CD8-positive, alpha-beta memory T cell (primary cell): ENCODE measurements at regions not wholly inside any gene's neighbourhood (a gene's known extent, or its start where the extent isn't known, plus 50 kb on each side); places are given as distances from the start of the nearest gene placed in this dataset.

Experiments used
- CTCF ChIA-PET: fragments of 350-600 bp; sonication (Branson Sonifier 250); formaldehyde crosslinking; loops from one replicate; lab custom pipeline; 2021; ENCODE audit warnings: antibody characterized with exemption; lab: Charles Lee
- POLR2A ChIA-PET: fragments of 350-600 bp; sonication (Branson Sonifier 250); formaldehyde crosslinking; loops from one replicate; lab custom pipeline; 2021; ENCODE audit warnings: antibody characterized with exemption; lab: Charles Lee
- DNase-seq, 5 donors: peaks; one replicate each; pipeline versions ENCODE4 v3.0.0 to v3.0.0-alpha.2; 2020 to 2022; ENCODE audit warnings: mixed read lengths in 1 of 5
- H3K27ac ChIP-seq: one replicate; pipeline ENCODE4 v1.7.0; 2013; ENCODE audit warnings: low read depth, mild to moderate bottlenecking, low read length, moderate library complexity
- H3K27me3 ChIP-seq: 2 replicates; pipeline ENCODE4 v1.7.0; 2013; ENCODE audit warnings: low read length, mild to moderate bottlenecking; ENCODE audit not compliant: insufficient read depth, poor library complexity, severe bottlenecking
- H3K36me3 ChIP-seq: 2 replicates; pipeline ENCODE4 v1.7.0; 2013; ENCODE audit warnings: mild to moderate bottlenecking, low read length, moderate library complexity; ENCODE audit not compliant: insufficient read depth
- H3K4me1 ChIP-seq: 2 replicates; pipeline ENCODE4 v1.7.0; 2013; ENCODE audit warnings: mild to moderate bottlenecking, low read length, moderate library complexity; ENCODE audit not compliant: insufficient read depth
- H3K4me3 ChIP-seq: 2 replicates; pipeline ENCODE4 v1.7.0; 2013; ENCODE audit warnings: mild to moderate bottlenecking, low read length
- H3K9me3 ChIP-seq: 2 replicates; pipeline ENCODE4 v1.7.0; 2013; ENCODE audit warnings: mild to moderate bottlenecking, low read length
- H3K27ac Mint-ChIP-seq, 8 donors: one replicate each; pipeline ENCODE4 v1.8.0; 2020 to 2021; ENCODE audit warnings: mixed read lengths in 8 of 8, mild to moderate bottlenecking in 6 of 8, inconsistent platforms in 3 of 8, moderate library complexity in 3 of 8
- H3K27me3 Mint-ChIP-seq, 2 donors: one replicate each; pipeline ENCODE4 v1.8.0; 2020 to 2021; ENCODE audit warnings: mixed read lengths in 2 of 2, mild to moderate bottlenecking in 1 of 2, moderate library complexity in 1 of 2
- H3K36me3 Mint-ChIP-seq, 3 donors: one replicate each; pipeline ENCODE4 v1.8.0; 2020 to 2021; ENCODE audit warnings: mixed read lengths in 3 of 3, inconsistent platforms in 1 of 3, mild to moderate bottlenecking in 1 of 3
- H3K4me1 Mint-ChIP-seq, 3 donors: one replicate each; pipeline ENCODE4 v1.8.0; 2020 to 2021; ENCODE audit warnings: mixed read lengths in 3 of 3, inconsistent platforms in 1 of 3, mild to moderate bottlenecking in 1 of 3
- H3K4me3 Mint-ChIP-seq, 7 donors: one replicate each; pipeline ENCODE4 v1.8.0; 2020 to 2021; ENCODE audit warnings: mixed read lengths in 7 of 7, mild to moderate bottlenecking in 6 of 7, moderate library complexity in 4 of 7, inconsistent platforms in 2 of 7
- H3K9me3 Mint-ChIP-seq, 5 donors: one replicate each; pipeline ENCODE4 v1.8.0; 2020 to 2022; ENCODE audit warnings: mixed read lengths in 5 of 5, mild to moderate bottlenecking in 3 of 5, moderate library complexity in 2 of 5, inconsistent platforms in 1 of 5

DNA sequence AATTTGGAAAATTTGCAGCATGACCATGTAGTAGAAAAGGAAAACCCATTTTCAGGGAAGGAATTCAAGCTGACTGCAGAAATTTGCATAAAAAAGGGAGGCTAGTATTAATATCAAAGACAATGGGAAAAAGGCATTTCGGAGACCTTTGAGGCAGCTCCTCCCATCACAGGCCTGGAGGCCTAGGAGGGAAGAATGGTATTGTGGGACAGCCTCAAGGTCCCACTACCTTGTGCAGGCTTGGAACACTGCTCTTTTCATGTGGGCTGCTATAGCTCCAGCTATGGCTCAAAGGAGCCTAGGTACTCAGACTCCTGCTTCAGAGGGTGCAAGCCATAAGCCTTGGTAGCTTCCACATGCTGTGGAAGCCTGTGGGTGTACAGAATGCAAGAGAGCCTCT is 139.3 kb downstream of the C1orf94 start:
- no peak overlapping the region for H3K4me3 ChIP-seq
- POLR2A ChIA-PET: no interaction called here
- DNase-seq: no peak
- Mint-ChIP-seq H3K36me3 (no peaks in the 10 kb centered on the region), H3K27me3 (peaks cover 2 to 6% of the 10 kb centered on the region in 2 donors), H3K4me3 (no peak overlapping the region), H3K9me3 (peaks cover 0 to 15% (median 11%) of the 10 kb centered on the region in 5 donors), H3K27ac (no peak overlapping the region), H3K4me1 (no peaks in the 10 kb centered on the region)
- no peaks in the 10 kb centered on the region for H3K9me3 ChIP-seq
- H3K27ac ChIP-seq: no peak overlapping the region
- CTCF ChIA-PET: no interaction called here
- H3K36me3 ChIP-seq: no peaks in the 10 kb centered on the region
- H3K27me3 ChIP-seq: no peaks in the 10 kb centered on the region
- H3K4me1 ChIP-seq: no peaks in the 10 kb centered on the region

DNA sequence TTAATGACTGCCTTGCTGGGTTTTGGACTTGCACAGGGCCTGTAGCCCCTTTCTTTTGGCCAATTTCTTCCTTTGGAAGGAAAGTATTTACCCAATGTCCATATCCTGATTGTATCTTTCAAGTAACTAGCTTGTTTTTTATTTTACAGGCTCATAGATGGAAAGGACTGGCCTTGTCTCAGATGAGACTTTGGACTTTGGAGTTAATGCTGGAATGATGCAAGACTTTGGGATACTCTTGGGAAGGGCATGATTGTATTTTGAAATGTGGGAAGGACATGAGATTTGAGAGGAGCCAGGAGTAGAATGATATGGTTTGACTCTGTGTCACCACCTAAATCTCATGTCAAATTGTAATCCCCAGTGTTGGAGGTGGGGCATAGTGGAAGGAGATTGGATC is 140.1 kb downstream of the C1orf94 start:
- H3K27ac Mint-ChIP-seq: peak overlapping the region in 1 of 8 donors; percentile 75
- H3K4me3 Mint-ChIP-seq: no peak overlapping the region
- H3K4me1 Mint-ChIP-seq: no peaks in the 10 kb centered on the region
- no peaks in the 10 kb centered on the region for H3K4me1 ChIP-seq
- peaks cover 2 to 6% of the 10 kb centered on the region in 2 donors for H3K27me3 Mint-ChIP-seq
- no peaks in the 10 kb centered on the region for H3K9me3 ChIP-seq
- no peaks in the 10 kb centered on the region for H3K36me3 Mint-ChIP-seq
- peaks cover 0 to 15% (median 11%) of the 10 kb centered on the region in 5 donors for H3K9me3 Mint-ChIP-seq
- CTCF ChIA-PET: no interaction called here
- DNase-seq: no peak
- no peak overlapping the region for H3K4me3 ChIP-seq
- H3K27me3 ChIP-seq: no peaks in the 10 kb centered on the region
- no peaks in the 10 kb centered on the region for H3K36me3 ChIP-seq
- no peak overlapping the region for H3K27ac ChIP-seq
- POLR2A ChIA-PET: no interaction called here

- Mint-ChIP-seq H3K27me3 (peaks cover 4 to 6% of the 10 kb centered on the region in 2 donors), H3K27ac (no peak overlapping the region), H3K4me3 (no peak overlapping the region), H3K9me3 (peaks cover 0 to 15% (median 9%) of the 10 kb centered on the region in 5 donors), H3K36me3 (no peaks in the 10 kb centered on the region), H3K4me1 (no peaks in the 10 kb centered on the region)
- no peaks in the 10 kb centered on the region for H3K4me1 ChIP-seq
- no peaks in the 10 kb centered on the region for H3K27me3 ChIP-seq
- H3K9me3 ChIP-seq: no peaks in the 10 kb centered on the region
- H3K36me3 ChIP-seq: no peaks in the 10 kb centered on the region
- H3K27ac ChIP-seq: no peak overlapping the region
- no peak overlapping the region for H3K4me3 ChIP-seq
- CTCF ChIA-PET: no interaction called here
- POLR2A ChIA-PET: no interaction called here
- DNase-seq: no peak
Measured at GRCh38 chr1:34319218-34319617, 142.5 kb downstream of the C1orf94 start.

GRCh38 chr1:34320053-34320669 is 143.5 kb downstream of the C1orf94 start:
- H3K4me1 Mint-ChIP-seq: no peaks in the 10 kb centered on the region
- H3K27ac Mint-ChIP-seq: no peak overlapping the region
- Histone ChIP-seq H3K4me1 (no peaks in the 10 kb centered on the region), H3K27me3 (no peaks in the 10 kb centered on the region), H3K36me3 (no peaks in the 10 kb centered on the region), H3K27ac (no peak overlapping the region), H3K9me3 (no peaks in the 10 kb centered on the region), H3K4me3 (no peak overlapping the region)
- POLR2A ChIA-PET: no interaction called here
- DNase-seq: no peak
- peaks cover 0 to 13% (median 8%) of the 10 kb centered on the region in 5 donors for H3K9me3 Mint-ChIP-seq
- peaks cover 4 to 6% of the 10 kb centered on the region in 2 donors for H3K27me3 Mint-ChIP-seq
- CTCF ChIA-PET: no interaction called here
- no peaks in the 10 kb centered on the region for H3K36me3 Mint-ChIP-seq
- H3K4me3 Mint-ChIP-seq: no peak overlapping the region

- peaks cover 5 to 13% of the 10 kb centered on the region in 2 donors for H3K27me3 Mint-ChIP-seq
- CTCF ChIA-PET: no interaction called here
- POLR2A ChIA-PET: no interaction called here
Measured at GRCh38 chr1:34322969-34323368, 146.3 kb downstream of the C1orf94 start.

GRCh38 chr1:34324879-34325440 is 148.3 kb downstream of the C1orf94 start:
- H3K27me3 ChIP-seq: no peaks in the 10 kb centered on the region

More at GRCh38 chr1:34322969-34323368, 146.3 kb downstream of the C1orf94 start:
- H3K9me3 Mint-ChIP-seq: peaks cover 0 to 1% (median 0%) of the 10 kb centered on the region in 5 donors
- H3K27ac Mint-ChIP-seq: no peak overlapping the region
- Histone ChIP-seq H3K4me1 (no peaks in the 10 kb centered on the region), H3K27ac (no peak overlapping the region), H3K27me3 (no peaks in the 10 kb centered on the region), H3K4me3 (no peak overlapping the region), H3K36me3 (no peaks in the 10 kb centered on the region), H3K9me3 (no peaks in the 10 kb centered on the region)
- H3K4me1 Mint-ChIP-seq: no peaks in the 10 kb centered on the region
- H3K4me3 Mint-ChIP-seq: no peak overlapping the region
- no peak for DNase-seq
- no peaks in the 10 kb centered on the region for H3K36me3 Mint-ChIP-seq

GRCh38 chr1:34328281-34328799 is 151.6 kb downstream of the C1orf94 start:
- DNase-seq: no peak
- H3K4me1 ChIP-seq: no peaks in the 10 kb centered on the region
- no peaks in the 10 kb centered on the region for H3K9me3 ChIP-seq
- H3K27ac ChIP-seq: no peak overlapping the region
- Mint-ChIP-seq H3K27ac (no peak overlapping the region), H3K4me3 (no peak overlapping the region), H3K27me3 (peaks cover 4 to 7% of the 10 kb centered on the region in 2 donors), H3K4me1 (no peaks in the 10 kb centered on the region), H3K36me3 (no peaks in the 10 kb centered on the region), H3K9me3 (peaks cover 0 to 2% (median 0%) of the 10 kb centered on the region in 5 donors)
- ChIA-PET POLR2A (no interaction called here), CTCF (no interaction called here)
- no peak overlapping the region for H3K4me3 ChIP-seq
- H3K27me3 ChIP-seq: no peaks in the 10 kb centered on the region
- no peaks in the 10 kb centered on the region for H3K36me3 ChIP-seq

More at GRCh38 chr1:34324879-34325440, 148.3 kb downstream of the C1orf94 start:
- Mint-ChIP-seq H3K27me3 (peaks cover 4 to 7% of the 10 kb centered on the region in 2 donors), H3K27ac (no peak overlapping the region), H3K9me3 (no peaks in the 10 kb centered on the region), H3K4me3 (no peak overlapping the region), H3K36me3 (no peaks in the 10 kb centered on the region), H3K4me1 (no peaks in the 10 kb centered on the region)
- H3K9me3 ChIP-seq: no peaks in the 10 kb centered on the region
- no peaks in the 10 kb centered on the region for H3K36me3 ChIP-seq
- ChIA-PET POLR2A (no interaction called here), CTCF (interaction anchor here (1.0 kb wide), 1 partner anchor 12 kb away, joined by 3 read pairs; no protein-coding TSS in a partner anchor)
- H3K27ac ChIP-seq: no peak overlapping the region
- no peak for DNase-seq
- H3K4me1 ChIP-seq: no peaks in the 10 kb centered on the region
- no peak overlapping the region for H3K4me3 ChIP-seq

DNA sequence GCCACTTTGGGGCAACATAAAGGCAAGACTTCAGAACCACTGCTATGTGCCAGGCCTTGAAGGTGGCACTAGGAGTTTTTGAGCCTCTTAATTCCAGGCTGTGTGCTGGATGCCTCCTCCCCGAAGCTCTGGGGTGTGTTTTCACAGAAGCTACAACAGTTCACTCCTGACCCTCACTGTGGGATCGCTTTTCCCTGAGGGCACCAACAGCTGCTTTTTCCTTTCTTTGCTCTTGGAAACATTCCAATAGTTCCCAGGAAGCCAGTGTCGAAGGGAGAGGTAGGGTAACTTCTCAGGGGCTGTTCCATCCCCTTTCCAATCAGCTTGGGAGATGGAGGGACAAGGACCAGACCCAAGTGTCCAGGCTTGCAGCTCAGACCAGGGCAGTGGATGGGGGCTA is 153.4 kb downstream of the C1orf94 start:
- Mint-ChIP-seq H3K27me3 (peaks cover 2 to 7% of the 10 kb centered on the region in 2 donors), H3K9me3 (peaks cover 0 to 2% (median 0%) of the 10 kb centered on the region in 5 donors), H3K36me3 (no peaks in the 10 kb centered on the region), H3K4me3 (no peak overlapping the region), H3K4me1 (no peaks in the 10 kb centered on the region), H3K27ac (no peak overlapping the region)
- no peak for DNase-seq
- Histone ChIP-seq H3K9me3 (no peaks in the 10 kb centered on the region), H3K4me3 (no peak overlapping the region), H3K4me1 (no peaks in the 10 kb centered on the region), H3K36me3 (no peaks in the 10 kb centered on the region), H3K27me3 (no peaks in the 10 kb centered on the region), H3K27ac (no peak overlapping the region)
- CTCF ChIA-PET: no interaction called here
- POLR2A ChIA-PET: no interaction called here
